ENCODE measurements at regions not wholly inside any gene's neighbourhood (a gene's known extent, or its start where the extent isn't known, plus 50 kb on each side); places are given as distances from the start of the nearest gene placed in this dataset.
A peak's percentile ranks its signal among the peaks of the same experiment; 100 is the strongest.

DNA sequence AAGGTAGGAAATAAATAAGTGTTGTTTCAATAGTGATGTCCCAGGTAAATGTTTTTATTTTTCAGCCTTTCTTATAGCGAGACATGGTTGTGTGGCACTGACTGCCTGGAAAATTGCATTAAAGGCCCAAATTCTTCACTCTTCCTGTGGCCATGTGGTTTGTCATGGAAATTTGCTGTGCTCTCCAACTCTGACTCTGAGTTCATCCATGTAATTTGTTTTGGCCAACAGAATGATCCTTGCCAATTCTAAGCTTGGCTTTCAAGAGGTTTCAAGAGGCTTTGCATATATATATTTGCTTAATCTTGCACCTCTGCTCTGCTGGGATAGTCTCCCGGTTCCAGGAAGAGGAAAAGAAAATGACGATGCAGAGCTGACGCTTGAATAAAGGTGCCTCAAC, 107.5 kb upstream of the ARHGEF26 start:
- no peaks in the 10 kb centered on the region for H3K36me3 Mint-ChIP-seq (ENCODE audit: insufficient read depth, unreplicated experiment)
- no peak overlapping the region for H3K27ac Mint-ChIP-seq (ENCODE audit: unreplicated experiment)
- BruUV-seq (replicated peaks): no TSS peak
- no peaks in the 10 kb centered on the region for H3K27me3 Mint-ChIP-seq (ENCODE audit: unreplicated experiment)
- H3K4me3 Mint-ChIP-seq (ENCODE audit: low read depth, unreplicated experiment): no peak overlapping the region
- H3K9me3 Mint-ChIP-seq (ENCODE audit: low read depth, unreplicated experiment): no peaks in the 10 kb centered on the region
- intact Hi-C loops (cut with micrococcal nuclease; ENCODE audit: unreplicated experiment): no loop called here
- no peak for DNase-seq
- H3K4me1 Mint-ChIP-seq (ENCODE audit: low read depth, unreplicated experiment): no peaks in the 10 kb centered on the region
- no peak for TF ChIP-seq CTCF (IDR thresholded peaks at IDR 0.05; ENCODE audit: unreplicated experiment)
- CTCF ChIA-PET: no interaction called here

- intact Hi-C loops (cut with micrococcal nuclease; ENCODE audit: unreplicated experiment): no loop called here
- CTCF ChIA-PET: interaction anchor here (0.6 kb wide), 1 partner anchor 11 kb away, joined by 3 read pairs; no protein-coding TSS in a partner anchor
- no peak for TF ChIP-seq CTCF (IDR thresholded peaks at IDR 0.05; ENCODE audit: unreplicated experiment)
- Mint-ChIP-seq H3K4me3 (ENCODE audit: low read depth, unreplicated experiment) (no peak overlapping the region), H3K36me3 (ENCODE audit: insufficient read depth, unreplicated experiment) (no peaks in the 10 kb centered on the region), H3K9me3 (ENCODE audit: low read depth, unreplicated experiment) (no peaks in the 10 kb centered on the region), H3K27me3 (ENCODE audit: unreplicated experiment) (no peaks in the 10 kb centered on the region), H3K4me1 (ENCODE audit: low read depth, unreplicated experiment) (no peaks in the 10 kb centered on the region), H3K27ac (ENCODE audit: unreplicated experiment) (no peak overlapping the region)
- no peak for DNase-seq
- no TSS peak for BruUV-seq (replicated peaks)
Observed at GRCh38 chr3:154015307-154015706, 105.9 kb upstream of the ARHGEF26 start.

GRCh38 chr3:154018100-154018696, 103.0 kb upstream of the ARHGEF26 start:
- no TSS peak for BruUV-seq (replicated peaks)
- DNase-seq: peak; percentile 81
- H3K27me3 Mint-ChIP-seq (ENCODE audit: unreplicated experiment): no peaks in the 10 kb centered on the region
- no peaks in the 10 kb centered on the region for H3K36me3 Mint-ChIP-seq (ENCODE audit: insufficient read depth, unreplicated experiment)
- H3K4me1 Mint-ChIP-seq (ENCODE audit: low read depth, unreplicated experiment): peaks cover 6% of the 10 kb centered on the region
- H3K4me3 Mint-ChIP-seq (ENCODE audit: low read depth, unreplicated experiment): no peak overlapping the region
- peak; percentile 84 for TF ChIP-seq CTCF (IDR thresholded peaks at IDR 0.05; ENCODE audit: unreplicated experiment)
- intact Hi-C loops (cut with micrococcal nuclease; ENCODE audit: unreplicated experiment): no loop called here
- H3K9me3 Mint-ChIP-seq (ENCODE audit: low read depth, unreplicated experiment): peaks cover 5% of the 10 kb centered on the region
- no peak overlapping the region for H3K27ac Mint-ChIP-seq (ENCODE audit: unreplicated experiment)
- CTCF ChIA-PET: interaction anchor here (0.7 kb wide), 1 partner anchor 299 kb away, joined by 3 read pairs; no protein-coding TSS in a partner anchor

GRCh38 chr3:154022606-154023005, 98.6 kb upstream of the ARHGEF26 start:
- no peak for TF ChIP-seq CTCF (IDR thresholded peaks at IDR 0.05; ENCODE audit: unreplicated experiment)
- peaks cover 5% of the 10 kb centered on the region for H3K9me3 Mint-ChIP-seq (ENCODE audit: low read depth, unreplicated experiment)
- H3K36me3 Mint-ChIP-seq (ENCODE audit: insufficient read depth, unreplicated experiment): no peaks in the 10 kb centered on the region
- H3K27me3 Mint-ChIP-seq (ENCODE audit: unreplicated experiment): no peaks in the 10 kb centered on the region
- DNase-seq: peak; percentile 18
- H3K4me1 Mint-ChIP-seq (ENCODE audit: low read depth, unreplicated experiment): peaks cover 14% of the 10 kb centered on the region
- peak overlapping the region; percentile 25 for H3K27ac Mint-ChIP-seq (ENCODE audit: unreplicated experiment)
- intact Hi-C loops (cut with micrococcal nuclease; ENCODE audit: unreplicated experiment): loop anchor here (1.0 to 10.0 kb wide), 4 partner anchors 52 to 857 kb away; no protein-coding TSS in a partner anchor
- H3K4me3 Mint-ChIP-seq (ENCODE audit: low read depth, unreplicated experiment): no peak overlapping the region
- CTCF ChIA-PET: interaction anchor here (1.1 to 1.7 kb wide), 2 partner anchors 66 to 163 kb away, joined by 3 read pairs; no protein-coding TSS in a partner anchor
- no TSS peak for BruUV-seq (replicated peaks)
